HG03432 (cell line): ENCODE measurements at regions not wholly inside any gene's neighbourhood (a gene's known extent, or its start where the extent isn't known, plus 50 kb on each side); places are given as distances from the start of the nearest gene placed in this dataset.

Experiments
- ATAC-seq: cut with Tn5 transposase; IDR thresholded peaks from one replicate; pipeline ENCODE4 v1.9.1; 2021; ENCODE audit warnings: mild to moderate bottlenecking, moderate library complexity; ENCODE audit not compliant: unreplicated experiment

DNA sequence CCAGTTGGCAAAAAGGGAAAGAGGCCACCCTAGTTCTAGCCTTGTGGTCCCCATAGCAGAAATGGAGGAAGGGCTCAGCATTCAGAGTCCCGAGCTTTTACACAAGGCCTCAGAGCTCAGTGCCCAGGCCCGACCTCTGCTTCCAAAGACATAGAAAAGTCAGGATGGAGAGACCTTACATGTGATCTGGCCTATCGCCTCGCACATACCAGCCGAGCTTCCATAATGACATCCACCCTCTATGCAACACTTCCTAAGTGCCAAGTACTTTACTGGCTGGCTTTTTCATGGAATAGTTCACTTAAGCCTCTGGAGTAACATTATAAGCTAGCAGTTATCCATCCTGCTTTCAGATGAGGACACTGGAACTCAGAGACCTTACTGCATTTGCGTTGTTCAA lies 275.9 kb downstream of the FAM43A start:
- no peak for ATAC-seq

DNA sequence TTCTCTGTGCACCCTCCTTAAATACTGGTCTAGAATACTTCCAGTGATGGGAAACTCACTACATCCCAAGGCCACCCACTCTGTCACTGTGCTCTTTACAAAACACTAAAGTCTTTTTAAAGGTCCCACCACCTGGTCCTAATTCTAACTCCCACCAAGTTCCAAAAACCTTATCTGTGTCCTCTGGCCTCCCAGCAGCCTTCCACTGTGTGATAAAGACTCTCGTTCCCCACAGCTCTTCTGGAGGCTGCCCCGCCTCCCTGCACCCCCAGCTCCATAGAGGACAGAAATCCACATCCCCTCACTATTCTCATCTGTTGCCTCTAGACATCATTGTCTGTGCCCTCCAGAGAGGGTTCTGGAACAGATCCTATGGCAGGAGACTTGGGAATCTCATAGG lies 276.4 kb downstream of the FAM43A start:
- ATAC-seq, result no peak

DNA sequence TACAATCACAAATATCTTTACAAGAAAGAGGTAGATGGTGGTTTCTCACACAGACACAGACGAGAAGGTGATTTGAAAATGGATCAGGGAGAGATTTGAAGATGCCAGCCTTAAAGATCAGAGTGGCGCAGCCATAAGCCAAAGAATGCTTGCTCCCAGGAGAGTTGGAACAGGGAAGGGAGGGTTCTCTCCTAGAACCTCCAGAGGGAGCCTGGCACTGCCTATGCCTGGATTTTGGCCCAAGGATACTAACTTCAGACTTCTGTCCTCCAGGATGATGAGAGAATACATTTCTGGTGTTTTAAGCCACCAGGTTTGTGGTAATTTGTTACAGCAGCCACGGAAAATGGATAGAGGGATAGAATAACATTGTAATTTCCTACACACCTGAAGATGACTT lies 279.1 kb downstream of the FAM43A start:
- ATAC-seq, result no peak

DNA sequence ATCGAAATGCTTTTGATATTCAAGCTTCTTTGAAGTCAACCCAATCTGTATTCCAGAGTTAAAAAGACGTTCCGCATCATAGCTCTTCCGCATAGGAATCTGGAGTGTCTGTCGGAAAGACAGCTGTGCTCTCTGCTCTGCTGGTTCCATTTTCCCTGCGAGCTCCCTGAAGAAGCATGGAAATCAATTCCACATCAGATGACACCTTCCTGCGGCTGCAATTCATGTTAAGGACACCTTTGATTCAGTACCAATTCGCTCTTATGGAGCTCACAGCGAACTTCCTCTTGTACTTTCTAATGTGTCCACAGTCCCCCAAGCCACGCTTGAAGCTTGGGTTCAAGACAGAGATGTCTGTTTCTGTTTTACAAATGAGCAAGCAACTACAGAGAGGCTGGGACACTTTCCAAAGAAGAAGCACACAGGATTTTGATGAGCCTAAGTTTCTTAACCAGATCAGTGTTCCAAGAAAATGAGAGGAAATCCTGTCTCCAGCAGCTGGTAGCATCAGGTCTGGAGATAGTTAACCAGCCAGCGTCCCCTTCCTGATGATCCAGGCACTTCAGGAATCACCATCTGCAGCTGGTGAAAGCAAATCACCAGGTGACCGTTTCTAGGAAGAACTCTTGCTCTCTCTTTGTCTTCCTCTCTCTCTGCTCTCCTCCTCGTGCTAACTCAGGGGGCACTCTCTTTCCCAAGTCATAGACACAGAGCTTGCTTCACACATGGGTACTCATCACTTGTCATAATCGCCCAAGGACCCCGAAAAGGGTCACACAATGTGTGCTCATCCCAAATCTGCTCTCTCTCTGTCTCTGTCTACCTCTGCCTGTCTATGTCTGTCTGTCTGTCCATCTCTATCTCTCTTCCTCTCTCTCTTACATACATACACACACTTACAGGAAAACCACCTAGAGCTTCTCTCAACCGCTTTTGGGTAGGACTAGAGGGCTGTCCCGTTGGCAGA lies 281.8 kb downstream of the FAM43A start:
- ATAC-seq, result no peak

DNA sequence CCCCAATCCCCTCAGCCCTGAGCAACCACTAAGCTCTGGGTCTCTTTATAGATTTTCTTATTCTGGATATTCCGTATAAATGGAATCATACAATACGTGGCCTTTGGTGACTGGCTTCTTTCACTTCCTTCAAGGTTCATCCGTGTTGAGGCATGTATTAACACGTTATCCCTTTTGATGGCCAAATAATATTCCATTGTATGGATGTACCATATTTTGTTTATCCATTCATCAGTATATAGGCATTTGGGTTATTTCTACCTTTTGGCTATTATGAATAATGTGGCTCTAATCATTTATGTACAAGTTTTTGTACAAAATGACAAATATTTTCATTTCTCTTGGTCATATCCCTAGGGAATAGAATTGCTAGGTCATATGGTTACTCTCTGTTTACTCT lies 284.4 kb downstream of the FAM43A start:
- no peak for ATAC-seq

DNA sequence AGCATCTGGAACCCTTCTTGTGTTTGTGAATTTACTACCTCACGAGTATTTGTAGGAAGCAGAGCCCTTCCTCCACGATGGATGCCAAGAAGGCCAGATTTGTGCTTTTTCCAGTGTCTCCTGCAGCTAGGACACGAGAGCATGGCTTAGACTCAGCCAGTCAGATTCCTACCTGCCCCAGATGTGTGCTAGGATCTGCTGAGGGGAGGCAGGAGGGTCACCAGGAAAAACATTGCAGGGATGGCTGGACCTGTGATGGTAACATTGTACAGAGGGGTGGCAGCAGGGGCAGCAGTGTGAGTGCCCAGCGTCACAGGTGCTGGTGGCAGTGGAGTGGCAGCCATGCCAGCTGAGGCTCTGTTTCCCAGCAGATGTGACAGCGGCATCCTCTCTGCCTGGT lies 285.3 kb downstream of the FAM43A start:
- ATAC-seq, result no peak

DNA sequence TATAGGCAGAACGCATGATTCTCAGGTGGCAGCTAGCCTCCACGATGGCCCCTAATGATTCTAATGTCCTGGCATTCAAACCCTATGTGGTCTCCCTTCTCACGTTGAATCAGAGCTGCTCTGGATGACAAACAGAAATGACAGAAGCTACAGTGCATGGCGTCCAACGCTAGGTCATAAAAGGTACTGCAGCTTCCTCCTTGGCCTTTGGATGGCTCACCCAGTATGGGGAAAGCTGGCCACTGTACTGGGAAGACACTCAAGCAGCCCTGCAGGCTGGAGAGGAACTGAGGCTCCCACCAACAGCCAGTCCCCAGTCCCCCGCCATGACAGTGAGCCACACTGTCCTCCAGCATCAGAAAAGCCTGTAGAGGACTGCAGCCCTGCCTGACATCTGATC lies 286.3 kb downstream of the FAM43A start:
- no peak for ATAC-seq

DNA sequence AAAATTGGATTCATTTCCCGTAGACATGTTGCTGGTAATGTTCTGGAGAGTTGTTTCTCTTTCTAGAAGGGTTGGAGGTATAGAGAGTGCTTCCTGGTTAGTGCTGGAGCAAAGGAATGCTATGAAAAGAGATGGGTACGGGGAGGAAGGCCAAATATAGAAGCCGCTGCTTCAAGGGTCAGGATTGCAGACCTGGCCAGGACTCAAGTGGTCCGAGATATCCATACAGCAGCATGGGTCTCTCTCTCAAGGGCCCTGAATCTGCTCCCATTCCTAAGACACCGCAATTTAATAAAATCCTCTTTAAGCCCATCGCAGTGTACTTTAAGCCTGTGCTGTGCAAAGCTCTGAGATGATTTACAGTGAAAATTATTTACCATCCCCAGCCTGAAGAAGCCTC lies 287.0 kb downstream of the FAM43A start:
- ATAC-seq, result no peak

DNA sequence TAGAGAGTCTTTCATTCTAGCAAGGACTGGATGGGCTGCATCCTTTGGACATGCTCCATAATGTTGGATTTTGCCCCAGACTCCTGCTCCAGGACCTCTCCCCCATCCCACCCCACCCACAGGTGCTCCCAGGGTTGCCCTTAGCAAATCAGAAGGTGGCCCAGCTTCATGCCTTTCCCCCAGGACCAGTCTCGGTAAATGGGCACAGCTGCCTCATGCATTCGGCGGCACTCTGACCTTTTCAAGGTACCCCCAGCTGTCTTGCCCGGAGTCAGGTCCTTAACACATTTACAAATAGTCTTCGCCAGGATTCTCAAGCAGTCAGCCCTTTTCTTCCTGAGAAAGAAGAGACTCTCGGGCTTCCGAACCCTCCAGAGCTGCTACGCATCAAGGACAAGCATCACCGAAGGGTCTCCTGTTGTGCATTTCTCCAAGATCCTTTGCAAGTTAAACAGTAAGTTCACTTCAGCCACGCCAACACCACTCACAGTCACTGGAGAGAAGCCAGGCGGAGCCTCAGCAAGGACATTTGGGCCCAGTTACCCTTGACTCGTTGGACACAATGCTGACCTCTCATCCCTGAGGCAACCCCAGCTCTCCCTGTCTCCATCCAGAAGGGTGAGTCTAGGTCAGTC lies 287.8 kb downstream of the FAM43A start:
- no peak for ATAC-seq

DNA sequence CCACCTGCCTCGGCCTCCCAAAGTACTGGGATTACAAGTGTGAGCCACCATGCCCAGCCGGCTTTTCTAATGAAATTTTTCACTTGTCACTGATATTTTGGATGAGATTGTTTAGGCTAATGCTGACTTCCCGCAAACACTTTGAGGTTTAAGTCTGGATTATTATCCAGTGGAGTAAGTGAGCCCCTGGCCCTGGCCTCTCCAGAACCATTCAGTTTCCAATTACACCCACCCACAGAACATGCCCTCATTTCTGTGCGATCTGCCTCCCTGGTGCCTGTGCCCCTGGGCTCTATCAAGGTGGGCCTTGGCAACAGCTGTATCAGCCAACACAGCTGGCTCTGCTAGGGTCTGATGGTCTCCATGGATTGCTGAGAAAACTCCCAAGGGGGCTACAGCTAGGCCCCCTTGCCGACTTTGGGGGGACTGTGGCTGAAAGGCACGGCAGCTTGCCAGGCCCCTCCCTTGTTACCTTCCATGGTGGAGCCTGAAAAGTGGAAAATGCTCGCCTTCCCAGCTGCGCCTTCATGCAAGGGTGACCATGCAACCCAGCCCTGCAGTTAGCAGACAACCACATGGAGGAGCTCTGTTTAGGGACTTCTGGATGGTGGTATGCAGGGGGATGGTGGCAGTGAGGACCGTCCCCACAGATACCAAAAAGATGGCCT lies 288.9 kb downstream of the FAM43A start:
- no peak for ATAC-seq

DNA sequence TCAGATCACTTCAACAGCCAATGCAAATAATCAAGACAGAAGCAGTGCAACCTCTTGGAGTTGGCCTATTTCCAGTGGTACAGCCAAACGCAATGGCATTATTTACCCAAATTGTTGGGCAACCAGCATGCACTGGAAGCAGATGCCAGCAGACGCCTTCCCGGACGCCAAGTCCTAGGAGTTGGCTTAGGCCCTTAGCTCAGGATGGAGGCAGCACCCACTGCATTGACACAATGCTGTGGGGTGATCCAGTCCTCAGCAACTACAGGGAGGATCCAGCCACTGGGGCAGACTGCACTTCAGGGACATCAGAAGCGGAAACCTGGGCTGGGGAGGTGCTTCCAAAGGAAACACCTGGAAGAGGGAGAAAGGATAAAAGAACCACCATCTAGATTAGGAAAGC lies 290.4 kb downstream of the FAM43A start:
- no peak for ATAC-seq

DNA sequence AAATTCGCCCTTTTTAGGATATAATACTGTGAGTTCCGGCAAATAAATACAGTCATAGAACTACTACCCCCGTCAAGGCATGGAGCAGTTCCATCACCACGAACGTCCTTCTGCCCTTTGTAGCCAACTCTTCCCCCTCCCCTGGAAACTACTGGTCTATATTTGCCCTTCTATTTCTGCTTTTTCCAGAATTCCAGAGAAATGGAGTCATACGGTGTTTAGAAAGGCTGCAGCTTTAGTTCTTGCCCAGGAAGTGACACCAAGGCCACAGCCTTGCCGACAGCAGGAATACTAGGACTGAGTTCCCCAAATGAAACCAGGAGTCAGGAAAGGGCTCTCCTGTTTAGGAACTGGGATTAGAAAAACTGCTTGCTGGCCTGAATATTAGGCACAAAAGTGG lies 291.2 kb downstream of the FAM43A start:
- no peak for ATAC-seq

DNA sequence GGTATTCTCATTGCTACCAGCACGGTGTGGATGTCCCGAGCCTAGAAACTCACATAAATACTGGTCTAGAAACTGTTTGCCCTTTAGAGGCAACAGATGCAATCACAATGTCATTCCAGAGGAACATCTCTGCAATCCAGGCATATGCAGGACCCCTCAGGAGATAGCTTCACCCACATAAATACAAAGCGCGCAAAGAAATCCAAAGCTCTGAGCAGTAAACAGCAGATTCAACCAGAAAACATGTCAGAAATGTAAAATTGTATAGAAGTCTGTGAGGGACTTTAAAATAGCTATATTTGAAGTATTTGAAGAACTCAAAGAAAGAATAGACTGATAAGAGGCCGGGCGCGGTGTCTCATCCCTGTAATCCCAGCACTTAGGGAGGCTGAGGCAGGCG lies 291.7 kb downstream of the FAM43A start:
- no peak for ATAC-seq

DNA sequence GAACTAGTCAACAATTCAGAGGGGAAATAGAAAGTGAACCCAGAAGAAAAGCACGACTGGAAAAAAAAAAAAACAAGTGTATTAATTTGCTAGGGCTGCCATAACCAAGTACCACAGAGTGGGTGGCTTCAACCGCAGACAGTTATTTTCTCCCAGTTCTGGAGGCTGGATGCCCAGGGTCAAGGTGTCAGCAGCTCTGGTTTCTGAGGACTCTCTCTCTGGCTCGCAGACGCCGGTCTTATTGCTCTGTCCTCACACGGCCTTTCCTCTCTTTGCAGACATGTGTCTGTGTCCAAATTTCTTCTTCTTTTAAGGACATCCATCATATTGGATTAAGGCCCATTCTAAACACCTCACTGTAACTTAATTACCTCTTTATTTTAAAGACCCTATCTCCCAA lies 291.8 kb downstream of the XXYLT1 start:
- ATAC-seq, result no peak

DNA sequence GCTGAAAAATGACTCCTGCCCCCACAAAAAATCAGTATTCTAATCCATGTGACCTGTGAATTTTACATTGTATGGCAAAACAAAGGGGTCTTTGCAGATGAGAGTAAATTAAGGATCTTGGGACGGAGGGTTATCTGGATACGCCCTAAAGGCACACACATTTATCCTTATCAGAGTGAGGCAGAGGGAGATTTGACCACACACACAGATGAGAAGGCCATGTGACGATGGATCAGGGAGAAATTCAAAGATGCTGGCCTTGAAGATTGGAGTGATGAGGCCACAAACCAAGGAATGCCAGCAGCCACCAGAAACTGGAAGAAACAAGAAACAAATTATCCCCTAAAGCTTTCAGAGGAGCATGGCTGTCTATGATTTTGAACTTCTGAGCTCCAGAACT lies 288.5 kb downstream of the XXYLT1 start:
- ATAC-seq, result no peak

DNA sequence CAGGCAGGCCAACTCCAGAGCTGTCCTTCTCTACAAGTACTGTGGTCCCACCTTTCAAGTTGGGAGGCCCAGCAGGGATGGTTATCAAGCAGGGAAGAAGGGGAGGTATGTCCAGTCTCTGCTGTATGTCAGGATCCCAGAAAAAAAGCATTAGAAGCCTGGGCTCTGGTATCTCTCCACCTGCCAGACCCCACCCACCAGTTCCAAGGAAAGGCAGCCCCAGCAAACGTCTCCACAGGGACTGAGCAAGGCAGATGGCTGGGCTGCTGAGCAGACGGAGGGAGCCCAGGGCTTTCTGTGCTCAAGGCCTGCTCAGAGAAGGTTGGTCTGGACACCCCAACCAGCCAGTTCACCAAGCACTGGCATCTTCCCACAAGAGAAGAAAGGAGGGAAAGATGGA lies 287.8 kb downstream of the XXYLT1 start:
- ATAC-seq, result no peak

DNA sequence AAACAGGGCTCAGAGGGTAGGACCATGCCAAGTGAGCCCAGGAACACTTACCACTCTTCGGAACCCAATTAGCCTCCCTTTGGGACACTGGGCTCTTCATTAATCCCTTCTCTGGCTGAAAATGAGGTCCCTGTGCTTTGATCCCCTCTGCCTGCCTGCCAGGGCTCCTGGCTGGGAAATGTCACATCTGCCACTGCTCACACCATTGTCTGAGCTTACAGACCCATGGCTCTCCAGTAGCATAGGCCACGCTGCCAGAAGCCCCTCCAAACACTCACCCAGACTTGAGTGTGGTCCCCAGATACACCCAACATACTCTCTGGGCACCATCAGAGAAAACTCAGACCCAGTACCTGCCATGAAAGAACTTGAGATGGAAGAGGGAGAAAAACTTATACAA lies 287.3 kb downstream of the XXYLT1 start:
- ATAC-seq, result no peak

DNA sequence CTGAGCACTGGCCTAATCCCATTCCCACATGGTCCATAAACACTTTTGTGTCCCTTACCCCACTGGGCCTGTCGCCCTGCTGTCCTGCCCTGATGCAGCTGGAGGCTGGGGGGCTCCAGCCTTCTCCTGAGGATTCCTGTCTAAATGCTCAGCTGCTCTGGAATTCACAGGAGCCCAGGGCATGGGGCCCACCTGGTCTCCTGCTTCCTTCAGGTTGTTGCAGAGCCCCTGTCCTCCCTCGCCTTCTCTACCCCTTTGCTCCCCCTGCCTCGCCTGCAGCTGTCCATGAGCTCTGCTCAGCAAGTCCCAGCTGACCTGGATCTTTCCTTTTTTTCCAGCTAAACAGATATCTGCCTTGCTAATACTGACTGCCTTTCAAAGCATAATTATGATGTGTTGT lies 286.9 kb downstream of the XXYLT1 start:
- no peak for ATAC-seq

DNA sequence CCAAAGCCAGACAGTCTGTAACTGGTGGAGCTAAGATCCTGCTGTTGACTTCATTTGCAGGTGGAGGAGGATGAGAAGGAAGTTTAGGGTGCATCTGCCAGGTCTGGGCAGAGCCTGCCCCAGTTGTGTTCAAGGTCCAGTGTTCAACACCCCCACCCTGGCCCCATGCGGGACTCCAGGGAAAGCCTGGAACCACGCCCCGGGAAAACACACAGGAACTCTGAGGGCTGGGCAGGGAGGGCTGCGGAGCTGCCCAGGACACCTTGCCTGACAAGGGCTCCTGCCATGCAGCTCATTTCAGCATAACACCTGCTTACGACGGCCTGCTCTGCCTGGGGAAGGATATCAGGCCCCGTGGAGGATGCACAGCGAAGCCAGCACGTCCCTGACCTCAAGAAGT lies 286.3 kb downstream of the XXYLT1 start:
- no peak for ATAC-seq

DNA sequence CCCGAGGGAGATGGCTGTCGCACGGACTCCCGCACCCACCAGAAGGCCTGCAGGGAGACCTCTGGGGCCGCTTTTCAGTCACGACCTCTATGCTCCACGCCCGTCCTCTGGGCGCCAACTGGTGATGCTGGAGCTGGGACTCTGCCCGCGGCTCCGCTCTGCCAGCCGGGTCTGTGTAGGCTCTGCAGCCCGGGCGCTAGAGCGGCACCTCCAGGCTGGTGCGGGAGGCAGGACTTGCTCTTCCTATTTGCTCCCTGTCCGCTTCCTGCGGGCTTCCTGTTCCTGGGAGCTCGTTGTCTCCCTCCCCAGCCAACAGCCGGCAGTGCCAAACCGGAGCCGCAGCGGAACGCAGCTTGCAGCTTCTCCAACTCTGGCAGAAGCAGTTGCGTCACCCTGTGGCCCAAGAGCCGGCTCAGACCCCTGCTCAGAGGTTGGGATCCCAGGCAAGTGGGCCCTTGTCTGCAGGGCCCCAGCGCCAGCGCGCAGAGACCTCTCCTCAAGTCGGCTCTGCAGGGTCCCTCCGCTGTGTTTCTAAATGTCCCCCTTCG lies 285.9 kb downstream of the XXYLT1 start:
- ATAC-seq, result no peak

DNA sequence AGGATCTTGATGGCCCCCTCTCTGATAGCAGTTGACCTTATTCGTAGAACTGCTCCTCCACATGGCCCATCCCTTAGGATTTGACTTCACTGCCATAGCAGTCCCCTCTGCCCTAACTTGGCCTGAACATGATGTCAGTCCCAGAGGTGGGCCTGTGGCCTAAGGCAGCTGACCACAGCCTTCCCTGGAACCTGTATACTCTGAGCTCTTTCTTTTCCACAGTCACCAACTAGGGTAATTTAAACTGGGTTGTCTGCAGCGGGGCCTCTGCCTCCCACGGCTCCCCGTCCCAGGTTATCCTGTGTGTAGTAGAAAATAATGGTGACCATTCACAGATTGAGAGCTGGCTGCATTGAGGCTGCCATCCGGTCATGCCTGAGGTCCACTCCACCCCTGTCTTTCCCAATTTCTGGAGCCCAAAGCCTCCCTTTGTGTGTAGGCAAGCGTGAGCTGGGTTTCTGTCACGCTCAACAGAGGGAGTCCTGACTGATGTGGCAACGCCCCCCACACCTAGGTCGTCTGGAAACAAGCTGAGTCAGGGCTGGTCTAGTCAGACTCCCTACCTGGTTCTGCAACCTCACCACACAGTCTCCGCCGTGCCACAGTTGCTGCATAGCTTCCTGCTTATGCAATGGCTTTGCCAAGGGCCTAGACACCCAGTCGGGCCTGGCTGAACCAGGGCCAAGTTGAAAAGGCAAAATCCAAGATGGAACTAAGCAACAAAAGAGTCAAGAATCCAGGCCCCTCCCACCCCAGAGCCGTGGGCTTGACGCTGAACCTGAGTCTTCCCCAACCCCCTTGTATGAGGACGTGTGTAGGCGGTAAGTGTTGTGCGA lies 284.5 kb downstream of the XXYLT1 start:
- no peak for ATAC-seq
